Ishikawa (cell line): ENCODE measurements at regions not wholly inside any gene's neighbourhood (a gene's known extent, or its start where the extent isn't known, plus 50 kb on each side); places are given as distances from the start of the nearest gene placed in this dataset.

Experiments
- CEBPB ChIP-seq: IDR thresholded peaks from 2 replicates; pipeline ENCODE4 v1.6.1; 2012
- CREB1 ChIP-seq: IDR thresholded peaks from 2 replicates; pipeline ENCODE4 v1.6.1; 2012; ENCODE audit warnings: low read depth
- EGR1 ChIP-seq: IDR thresholded peaks from 2 replicates; pipeline ENCODE4 v1.6.1; 2012
- EP300 ChIP-seq: IDR thresholded peaks from 2 replicates; pipeline ENCODE4 v1.6.1; 2012; ENCODE audit warnings: borderline replicate concordance
- FOXM1 ChIP-seq: IDR thresholded peaks from 2 replicates; pipeline ENCODE4 v1.6.1; 2012; ENCODE audit warnings: low read depth, borderline replicate concordance
- NFIC ChIP-seq: IDR thresholded peaks from 2 replicates; pipeline ENCODE4 v1.6.1; 2012
- RAD21 ChIP-seq: IDR thresholded peaks from 2 replicates; pipeline ENCODE4 v1.6.1; 2012; ENCODE audit warnings: low read depth
- TAF1 ChIP-seq: IDR thresholded peaks from 2 replicates; pipeline ENCODE4 v1.6.1; 2012; ENCODE audit warnings: low read depth, mild to moderate bottlenecking
- TCF12 ChIP-seq: IDR thresholded peaks from 2 replicates; pipeline ENCODE4 v1.6.1; 2012; ENCODE audit warnings: low read depth
- TEAD4 ChIP-seq: IDR thresholded peaks from 2 replicates; pipeline ENCODE4 v1.6.1; 2012
- YY1 ChIP-seq: IDR thresholded peaks from 2 replicates; pipeline ENCODE4 v1.6.1; 2012; ENCODE audit warnings: low read depth
- ZBTB7A ChIP-seq: IDR thresholded peaks from 2 replicates; pipeline ENCODE4 v1.6.1; 2012; ENCODE audit warnings: low read depth
- TF ChIP-seq, protein P1 (sequence below): IDR thresholded peaks from 2 replicates; pipeline ENCODE4 v1.6.1; 2012; ENCODE audit warnings: low read depth, mild to moderate bottlenecking
- TF ChIP-seq, protein P2 (sequence below): IDR thresholded peaks from 2 replicates; pipeline ENCODE4 v1.6.1; 2012
- TF ChIP-seq, protein P3 (sequence below): IDR thresholded peaks from 2 replicates; pipeline ENCODE4 v1.6.1; 2012

DNA sequence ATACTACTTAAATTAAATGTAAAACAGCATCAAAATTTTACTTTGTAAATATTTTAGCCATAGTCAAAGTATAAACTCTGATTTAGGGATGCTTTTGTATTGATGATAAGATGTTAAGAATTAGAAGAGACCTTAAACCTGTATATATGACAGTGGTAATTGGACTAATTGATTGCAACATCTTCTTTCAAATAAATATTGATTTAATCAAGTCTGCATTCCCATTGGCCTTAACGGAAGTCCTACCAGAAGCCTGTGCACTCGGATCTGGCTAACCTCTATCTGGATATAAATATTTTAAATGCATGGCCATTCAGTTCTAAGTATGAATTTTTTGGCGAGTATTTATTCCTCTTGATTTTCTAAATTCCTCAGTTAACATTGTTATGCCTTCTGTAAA is 856.1 kb downstream of the USP25 start:
- TF ChIP-seq TEAD4 (no peak), NFIC (no peak), ZBTB7A (no peak), CREB1 (no peak)
- TF ChIP-seq, protein P1, sequence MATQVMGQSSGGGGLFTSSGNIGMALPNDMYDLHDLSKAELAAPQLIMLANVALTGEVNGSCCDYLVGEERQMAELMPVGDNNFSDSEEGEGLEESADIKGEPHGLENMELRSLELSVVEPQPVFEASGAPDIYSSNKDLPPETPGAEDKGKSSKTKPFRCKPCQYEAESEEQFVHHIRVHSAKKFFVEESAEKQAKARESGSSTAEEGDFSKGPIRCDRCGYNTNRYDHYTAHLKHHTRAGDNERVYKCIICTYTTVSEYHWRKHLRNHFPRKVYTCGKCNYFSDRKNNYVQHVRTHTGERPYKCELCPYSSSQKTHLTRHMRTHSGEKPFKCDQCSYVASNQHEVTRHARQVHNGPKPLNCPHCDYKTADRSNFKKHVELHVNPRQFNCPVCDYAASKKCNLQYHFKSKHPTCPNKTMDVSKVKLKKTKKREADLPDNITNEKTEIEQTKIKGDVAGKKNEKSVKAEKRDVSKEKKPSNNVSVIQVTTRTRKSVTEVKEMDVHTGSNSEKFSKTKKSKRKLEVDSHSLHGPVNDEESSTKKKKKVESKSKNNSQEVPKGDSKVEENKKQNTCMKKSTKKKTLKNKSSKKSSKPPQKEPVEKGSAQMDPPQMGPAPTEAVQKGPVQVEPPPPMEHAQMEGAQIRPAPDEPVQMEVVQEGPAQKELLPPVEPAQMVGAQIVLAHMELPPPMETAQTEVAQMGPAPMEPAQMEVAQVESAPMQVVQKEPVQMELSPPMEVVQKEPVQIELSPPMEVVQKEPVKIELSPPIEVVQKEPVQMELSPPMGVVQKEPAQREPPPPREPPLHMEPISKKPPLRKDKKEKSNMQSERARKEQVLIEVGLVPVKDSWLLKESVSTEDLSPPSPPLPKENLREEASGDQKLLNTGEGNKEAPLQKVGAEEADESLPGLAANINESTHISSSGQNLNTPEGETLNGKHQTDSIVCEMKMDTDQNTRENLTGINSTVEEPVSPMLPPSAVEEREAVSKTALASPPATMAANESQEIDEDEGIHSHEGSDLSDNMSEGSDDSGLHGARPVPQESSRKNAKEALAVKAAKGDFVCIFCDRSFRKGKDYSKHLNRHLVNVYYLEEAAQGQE = no peak
- TF ChIP-seq, protein P2, sequence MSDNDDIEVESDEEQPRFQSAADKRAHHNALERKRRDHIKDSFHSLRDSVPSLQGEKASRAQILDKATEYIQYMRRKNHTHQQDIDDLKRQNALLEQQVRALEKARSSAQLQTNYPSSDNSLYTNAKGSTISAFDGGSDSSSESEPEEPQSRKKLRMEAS = no peak
- TF ChIP-seq, protein P3, sequence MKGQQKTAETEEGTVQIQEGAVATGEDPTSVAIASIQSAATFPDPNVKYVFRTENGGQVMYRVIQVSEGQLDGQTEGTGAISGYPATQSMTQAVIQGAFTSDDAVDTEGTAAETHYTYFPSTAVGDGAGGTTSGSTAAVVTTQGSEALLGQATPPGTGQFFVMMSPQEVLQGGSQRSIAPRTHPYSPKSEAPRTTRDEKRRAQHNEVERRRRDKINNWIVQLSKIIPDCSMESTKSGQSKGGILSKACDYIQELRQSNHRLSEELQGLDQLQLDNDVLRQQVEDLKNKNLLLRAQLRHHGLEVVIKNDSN = no peak

- TF ChIP-seq CEBPB (peak; percentile 84), YY1 (no peak), NFIC (peak; percentile 22; the same call in 1 of the 2 replicates), TCF12 (no peak)
Measured at GRCh38 chr21:16587141-16587581, 857.4 kb downstream of the USP25 start.

DNA sequence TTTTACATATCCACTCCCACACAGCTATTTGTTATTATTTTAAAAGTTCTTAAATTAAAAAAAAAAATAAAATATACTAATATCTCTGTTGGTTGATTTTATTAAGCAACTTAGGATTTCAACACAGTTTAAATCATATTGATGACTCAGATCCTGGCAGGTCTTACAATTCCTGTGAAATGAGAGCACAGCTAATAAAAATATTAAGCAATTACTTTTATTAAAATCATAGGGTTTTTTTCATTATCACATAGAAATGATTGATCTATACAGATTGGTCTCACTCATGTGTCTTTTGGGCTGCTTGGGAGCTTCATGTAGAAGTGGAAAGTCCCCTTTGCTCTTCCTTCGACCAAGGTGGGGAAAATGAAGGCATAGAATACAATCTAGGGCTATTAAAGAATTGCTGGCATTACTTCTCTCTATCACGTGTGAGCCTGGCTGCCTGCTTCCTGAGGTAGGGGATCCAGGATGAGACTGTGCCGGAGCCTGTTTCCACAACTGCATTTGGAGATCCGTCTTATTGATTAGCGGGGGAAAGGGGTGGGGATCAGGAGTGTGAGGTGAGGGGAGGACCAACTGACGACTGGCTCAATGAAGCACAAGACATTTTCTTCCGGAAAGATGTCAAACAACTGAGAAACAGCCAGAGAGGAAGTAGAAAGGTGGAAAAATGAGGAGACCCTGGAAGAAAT is 858.0 kb downstream of the USP25 start:
- TF ChIP-seq NFIC (no peak), EP300 (no peak), CREB1 (no peak), RAD21 (no peak), TCF12 (no peak)
- TF ChIP-seq, protein P3 = no peak; the same call in 1 of the 2 replicates
- TF ChIP-seq, protein P1 = no peak

DNA sequence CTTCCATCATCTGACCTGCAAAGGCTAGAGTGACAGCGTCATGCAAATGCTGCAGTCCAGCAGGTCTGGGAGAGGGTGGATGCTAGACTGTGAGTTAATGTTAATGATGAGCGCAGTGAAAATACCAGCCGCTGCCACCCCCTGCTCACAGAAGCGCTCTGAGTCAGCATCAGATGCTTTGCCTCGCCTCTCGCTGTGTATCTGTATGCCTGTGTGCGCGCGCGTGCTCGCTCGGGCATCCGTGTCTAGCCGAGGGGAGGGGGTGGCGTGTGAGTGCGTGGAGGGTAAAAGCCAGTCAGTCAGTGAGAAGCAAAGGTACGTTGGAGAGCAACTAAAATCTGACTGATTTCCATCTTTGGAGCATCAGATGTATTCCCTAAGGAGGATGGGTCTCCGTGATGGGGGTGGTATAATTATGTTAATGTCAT is 858.7 kb downstream of the USP25 start:
- TF ChIP-seq NFIC (no peak), RAD21 (no peak), TCF12 (no peak), YY1 (no peak), EP300 (no peak), ZBTB7A (no peak), CREB1 (no peak), TEAD4 (no peak), FOXM1 (no peak), EGR1 (no peak), CEBPB (no peak), TAF1 (no peak)
- TF ChIP-seq, protein P3 = no peak
- TF ChIP-seq, protein P2 = no peak
- TF ChIP-seq, protein P1 = no peak
